ENCODE measurements at regions not wholly inside any gene's neighbourhood (a gene's known extent, or its start where the extent isn't known, plus 50 kb on each side); places are given as distances from the start of the nearest gene placed in this dataset.

DNA sequence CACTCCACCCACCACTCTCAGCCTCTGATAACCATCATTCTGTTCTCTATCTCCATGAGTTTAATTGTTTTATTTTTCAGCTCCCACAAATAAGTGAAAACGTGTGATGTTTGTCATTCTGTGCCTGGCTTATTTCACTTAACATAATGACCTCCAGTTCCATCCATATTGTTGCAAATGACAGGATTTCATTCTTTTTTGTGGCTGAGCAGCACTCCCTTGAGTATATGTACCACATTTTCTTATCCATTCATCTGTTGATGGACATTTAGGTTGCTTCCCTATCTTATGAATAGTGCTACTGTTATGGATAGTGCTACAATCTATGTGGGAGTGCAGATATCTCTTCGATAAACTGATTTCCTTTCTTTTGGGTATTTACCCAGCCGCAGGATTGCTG is 103.3 kb upstream of the PDE7B start:
- H3K4me1 Mint-ChIP-seq: no peaks in the 10 kb centered on the region
- no peak for DNase-seq
- no peak overlapping the region for H3K27ac Mint-ChIP-seq
- H3K9me3 Mint-ChIP-seq: no peaks in the 10 kb centered on the region
- no peak overlapping the region for H3K4me3 Mint-ChIP-seq
- H3K27me3 Mint-ChIP-seq: no peaks in the 10 kb centered on the region
- no peaks in the 10 kb centered on the region for H3K36me3 Mint-ChIP-seq

DNA sequence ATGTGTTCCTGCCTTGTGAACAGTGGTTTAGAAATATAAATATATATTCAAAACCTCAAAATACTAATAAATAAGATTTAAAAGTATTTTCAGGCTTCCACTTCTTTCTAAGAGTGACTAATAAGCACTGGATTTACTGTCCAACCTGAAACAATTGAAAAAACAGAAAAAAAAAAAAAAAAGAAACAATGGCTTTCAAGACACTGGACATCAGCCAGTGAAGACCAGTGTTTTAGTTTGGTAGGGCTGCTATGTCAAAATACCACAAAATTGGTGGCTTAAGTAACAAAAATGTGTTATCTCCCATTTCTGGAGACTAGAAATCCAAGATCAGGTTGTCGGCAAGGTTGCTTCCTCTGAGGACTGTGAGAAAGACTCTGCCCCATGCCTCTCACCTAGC is 101.4 kb upstream of the PDE7B start:
- DNase-seq: no peak
- Mint-ChIP-seq H3K4me1 (no peaks in the 10 kb centered on the region), H3K27me3 (no peaks in the 10 kb centered on the region), H3K9me3 (no peaks in the 10 kb centered on the region), H3K36me3 (no peaks in the 10 kb centered on the region), H3K4me3 (no peak overlapping the region), H3K27ac (no peak overlapping the region)

DNA sequence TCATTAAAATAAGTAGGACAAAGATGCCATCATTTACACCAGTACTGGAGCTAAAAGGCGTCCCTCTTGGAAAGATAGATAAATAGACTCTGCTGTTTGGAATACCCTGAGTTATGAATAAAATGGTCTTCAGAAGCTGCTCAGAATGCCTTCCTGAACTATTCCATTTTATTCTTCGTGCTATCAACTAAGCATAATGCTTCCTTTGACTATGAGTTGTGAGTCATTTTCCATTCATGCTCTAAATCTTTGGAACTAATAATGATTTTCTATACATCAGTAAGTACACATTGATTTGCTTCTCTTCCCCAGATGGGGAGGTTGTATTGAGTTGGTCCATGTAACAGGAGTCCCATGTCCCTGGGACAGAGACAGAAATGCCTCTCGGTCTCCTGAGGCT is 98.3 kb upstream of the PDE7B start:
- no peak for DNase-seq
- Mint-ChIP-seq H3K36me3 (no peaks in the 10 kb centered on the region), H3K4me1 (no peaks in the 10 kb centered on the region), H3K9me3 (no peaks in the 10 kb centered on the region), H3K4me3 (no peak overlapping the region), H3K27ac (no peak overlapping the region), H3K27me3 (no peaks in the 10 kb centered on the region)

DNA sequence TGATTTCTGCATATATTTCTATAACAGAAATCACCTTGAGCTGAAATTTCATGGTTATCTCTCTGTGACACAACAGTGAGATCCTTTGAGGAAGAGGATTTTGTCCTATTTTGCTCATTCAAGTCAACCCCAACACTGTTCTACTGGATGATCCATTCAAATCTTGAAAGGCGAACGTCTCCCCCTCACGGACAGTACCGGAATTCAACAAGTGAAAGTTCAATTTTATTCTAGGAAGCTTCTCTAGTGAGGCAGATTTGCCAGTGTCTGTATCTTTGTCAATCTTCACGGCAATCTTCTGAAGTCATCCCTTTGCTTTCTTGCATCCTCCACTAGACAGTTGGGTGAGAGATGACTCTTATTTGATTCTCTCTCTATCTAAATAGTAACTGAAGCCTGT is 91.7 kb upstream of the PDE7B start:
- H3K36me3 Mint-ChIP-seq: no peaks in the 10 kb centered on the region
- no peaks in the 10 kb centered on the region for H3K27me3 Mint-ChIP-seq
- no peak for DNase-seq
- H3K27ac Mint-ChIP-seq: no peak overlapping the region
- peaks cover 7% of the 10 kb centered on the region for H3K9me3 Mint-ChIP-seq
- H3K4me3 Mint-ChIP-seq: no peak overlapping the region
- no peaks in the 10 kb centered on the region for H3K4me1 Mint-ChIP-seq

DNA sequence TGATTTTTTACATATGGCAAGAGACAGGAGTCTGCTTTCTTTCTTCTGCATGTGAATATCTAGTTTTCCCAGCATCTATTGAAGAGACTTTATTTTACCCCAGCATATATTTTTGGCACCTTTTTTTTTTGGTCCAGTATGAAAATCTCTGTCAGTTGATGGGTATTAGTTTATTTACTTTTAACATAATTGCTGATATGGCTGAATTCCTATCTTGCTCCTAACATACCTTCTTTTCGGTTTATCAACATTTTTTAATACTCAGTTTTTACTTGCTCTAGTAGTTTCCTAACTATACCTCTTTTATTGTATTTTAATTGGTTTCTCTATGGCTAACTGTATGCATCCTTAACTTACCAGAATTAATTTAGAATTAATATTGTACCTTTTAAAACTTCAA is 77.5 kb upstream of the PDE7B start:
- DNase-seq: no peak
- Mint-ChIP-seq H3K36me3 (no peaks in the 10 kb centered on the region), H3K27ac (no peak overlapping the region), H3K27me3 (no peaks in the 10 kb centered on the region), H3K4me3 (no peak overlapping the region), H3K4me1 (no peaks in the 10 kb centered on the region), H3K9me3 (no peaks in the 10 kb centered on the region)

DNA sequence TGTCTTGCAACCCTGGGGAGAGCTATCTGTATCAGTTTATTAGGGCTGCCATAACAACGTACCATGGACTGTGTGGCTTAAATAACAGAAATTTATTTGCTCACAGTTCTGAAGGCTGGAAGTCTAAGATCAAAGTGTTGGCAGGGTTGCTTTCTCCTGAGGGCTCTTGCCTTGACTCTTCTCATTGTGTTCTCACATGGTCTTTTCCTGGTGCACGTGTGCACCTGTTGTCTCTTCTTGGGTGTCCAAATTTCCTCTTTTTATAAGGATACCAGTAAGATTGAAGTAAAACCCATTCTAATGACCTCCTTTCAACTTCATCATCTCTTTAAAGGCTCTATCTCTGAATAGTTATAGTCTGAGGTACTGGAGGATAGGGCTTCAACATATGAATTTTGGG is 72.3 kb upstream of the PDE7B start:
- H3K9me3 Mint-ChIP-seq: no peaks in the 10 kb centered on the region
- no peak overlapping the region for H3K27ac Mint-ChIP-seq
- H3K4me1 Mint-ChIP-seq: peaks cover 9% of the 10 kb centered on the region
- DNase-seq: no peak
- no peaks in the 10 kb centered on the region for H3K36me3 Mint-ChIP-seq
- H3K27me3 Mint-ChIP-seq: peaks cover 7% of the 10 kb centered on the region
- no peak overlapping the region for H3K4me3 Mint-ChIP-seq

DNA sequence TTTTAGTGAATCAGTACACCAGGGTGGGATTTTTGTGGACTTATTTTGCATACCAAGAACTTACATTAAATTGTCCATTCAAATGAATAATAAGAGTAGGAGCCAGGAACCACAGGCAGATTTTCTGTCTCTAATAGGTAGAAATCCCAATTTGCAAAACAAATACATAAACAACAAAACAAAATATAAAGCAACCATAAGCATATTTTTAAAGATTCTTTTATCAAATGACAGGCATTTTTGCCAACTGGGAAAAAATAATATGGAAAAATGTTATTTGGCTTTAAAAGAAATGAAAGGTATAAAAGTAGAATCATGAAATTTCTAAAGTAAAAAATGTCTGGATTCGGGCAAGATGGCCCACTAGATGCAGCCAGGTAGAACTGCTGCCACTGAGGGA is 71.2 kb upstream of the PDE7B start:
- Mint-ChIP-seq H3K36me3 (no peaks in the 10 kb centered on the region), H3K9me3 (no peaks in the 10 kb centered on the region)

DNA sequence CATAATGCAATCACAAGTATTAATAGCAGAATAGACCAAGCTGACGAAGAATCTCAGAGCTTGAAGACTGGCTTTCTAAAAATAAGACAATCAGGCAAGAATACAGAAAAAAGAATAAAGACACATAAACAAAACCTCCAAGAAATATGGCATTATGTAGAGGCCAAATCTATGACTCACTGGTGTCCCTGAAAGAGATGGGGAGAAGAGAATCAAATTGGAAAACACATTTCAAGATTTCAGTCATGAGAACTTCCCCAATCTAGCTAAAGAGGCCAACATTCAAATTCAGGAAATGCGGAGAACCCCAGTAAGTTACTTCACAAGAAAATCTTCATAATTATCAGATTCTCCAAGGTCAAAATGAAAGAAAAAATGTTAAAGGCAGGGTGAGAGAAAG is 69.0 kb upstream of the PDE7B start:
- H3K4me3 Mint-ChIP-seq: no peak overlapping the region
- H3K36me3 Mint-ChIP-seq: no peaks in the 10 kb centered on the region
- peaks cover 9% of the 10 kb centered on the region for H3K4me1 Mint-ChIP-seq
- H3K9me3 Mint-ChIP-seq: no peaks in the 10 kb centered on the region
- no peak for DNase-seq
- H3K27me3 Mint-ChIP-seq: peaks cover 7% of the 10 kb centered on the region
- H3K27ac Mint-ChIP-seq: no peak overlapping the region

More for the DNA sequence above, 71.2 kb upstream of the PDE7B start:
- Mint-ChIP-seq H3K4me3 (no peak overlapping the region), H3K27ac (no peak overlapping the region), H3K4me1 (peaks cover 9% of the 10 kb centered on the region), H3K27me3 (peaks cover 7% of the 10 kb centered on the region)
- DNase-seq: no peak

DNA sequence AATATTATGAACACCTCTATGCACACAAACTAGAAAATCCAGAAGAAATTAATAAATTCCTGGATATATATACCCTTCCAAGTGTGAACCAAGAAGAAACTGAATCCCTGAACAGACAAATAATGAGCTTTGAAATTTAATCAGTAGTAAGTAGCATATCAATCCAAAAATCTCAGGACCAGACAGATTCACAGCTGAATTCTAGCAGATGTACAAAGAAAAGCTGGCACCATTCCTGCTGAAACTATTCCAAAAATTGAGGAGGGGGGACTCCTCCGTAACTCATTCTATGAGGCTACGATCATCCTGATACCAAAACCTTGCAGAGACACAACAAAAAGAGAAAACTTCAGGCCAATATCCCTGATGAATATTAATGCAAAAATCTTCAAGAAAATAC is 67.0 kb upstream of the PDE7B start:
- Mint-ChIP-seq H3K27ac (no peak overlapping the region), H3K4me3 (no peak overlapping the region), H3K36me3 (no peaks in the 10 kb centered on the region), H3K27me3 (peaks cover 4% of the 10 kb centered on the region), H3K9me3 (no peaks in the 10 kb centered on the region), H3K4me1 (peaks cover 9% of the 10 kb centered on the region)
- DNase-seq: no peak

DNA sequence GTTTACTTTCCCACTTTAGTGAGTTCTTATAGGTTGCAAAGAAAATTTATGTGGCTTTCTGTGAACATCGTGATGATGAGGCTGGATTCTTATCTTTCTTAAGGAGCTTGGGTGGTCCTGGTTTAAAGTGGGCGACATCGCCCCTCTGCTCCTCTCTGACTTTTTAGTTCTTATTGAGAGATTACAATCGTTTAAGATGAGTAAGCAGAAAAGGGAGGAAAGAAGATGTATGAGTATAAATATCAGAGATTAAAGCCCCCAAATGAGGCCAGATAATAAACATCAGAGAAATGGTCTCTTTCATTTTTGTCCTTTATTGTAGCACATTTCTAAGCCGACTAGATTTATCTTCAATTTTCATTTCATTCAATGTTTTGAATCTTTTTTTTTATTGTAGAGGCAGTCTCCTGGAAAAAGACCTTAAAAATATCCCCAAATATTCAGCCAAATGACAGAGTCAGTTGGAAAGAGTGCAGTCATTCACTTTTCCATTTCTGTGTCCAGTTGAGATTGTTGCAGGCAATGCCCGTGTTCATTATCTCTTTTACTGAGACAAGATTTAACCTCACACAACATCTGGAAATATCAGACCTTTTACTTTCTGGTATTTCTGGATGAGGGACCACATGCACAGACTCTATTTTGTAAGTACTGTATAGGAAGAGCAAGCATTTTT is 62.0 kb upstream of the PDE7B start:
- Mint-ChIP-seq H3K36me3 (no peaks in the 10 kb centered on the region), H3K27me3 (no peaks in the 10 kb centered on the region), H3K27ac (no peak overlapping the region), H3K4me1 (peaks cover 2% of the 10 kb centered on the region), H3K4me3 (no peak overlapping the region), H3K9me3 (no peaks in the 10 kb centered on the region)
- DNase-seq: no peak

DNA sequence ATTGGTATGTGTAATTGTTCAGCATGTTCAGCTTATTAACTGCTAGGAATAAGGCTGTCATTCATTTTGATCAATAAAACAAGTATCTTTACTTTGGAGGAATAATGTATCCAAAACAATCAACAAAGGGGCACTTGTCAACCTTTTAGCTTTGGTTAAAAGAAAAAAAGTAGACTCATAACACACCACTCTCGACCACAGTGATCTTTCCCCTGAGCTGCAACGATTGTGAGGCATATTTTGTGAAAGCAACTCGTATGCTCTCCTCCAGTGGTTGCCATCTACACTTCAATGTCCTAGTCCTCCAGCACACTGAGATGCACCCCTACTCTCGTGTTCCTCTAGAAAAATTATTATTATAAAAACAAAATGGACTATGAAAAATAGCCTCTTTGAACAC is 60.1 kb upstream of the PDE7B start:
- peaks cover 2% of the 10 kb centered on the region for H3K4me1 Mint-ChIP-seq
- H3K9me3 Mint-ChIP-seq: no peaks in the 10 kb centered on the region
- no peak overlapping the region for H3K4me3 Mint-ChIP-seq
- DNase-seq: no peak
- no peaks in the 10 kb centered on the region for H3K36me3 Mint-ChIP-seq
- H3K27me3 Mint-ChIP-seq: no peaks in the 10 kb centered on the region
- H3K27ac Mint-ChIP-seq: no peak overlapping the region

DNA sequence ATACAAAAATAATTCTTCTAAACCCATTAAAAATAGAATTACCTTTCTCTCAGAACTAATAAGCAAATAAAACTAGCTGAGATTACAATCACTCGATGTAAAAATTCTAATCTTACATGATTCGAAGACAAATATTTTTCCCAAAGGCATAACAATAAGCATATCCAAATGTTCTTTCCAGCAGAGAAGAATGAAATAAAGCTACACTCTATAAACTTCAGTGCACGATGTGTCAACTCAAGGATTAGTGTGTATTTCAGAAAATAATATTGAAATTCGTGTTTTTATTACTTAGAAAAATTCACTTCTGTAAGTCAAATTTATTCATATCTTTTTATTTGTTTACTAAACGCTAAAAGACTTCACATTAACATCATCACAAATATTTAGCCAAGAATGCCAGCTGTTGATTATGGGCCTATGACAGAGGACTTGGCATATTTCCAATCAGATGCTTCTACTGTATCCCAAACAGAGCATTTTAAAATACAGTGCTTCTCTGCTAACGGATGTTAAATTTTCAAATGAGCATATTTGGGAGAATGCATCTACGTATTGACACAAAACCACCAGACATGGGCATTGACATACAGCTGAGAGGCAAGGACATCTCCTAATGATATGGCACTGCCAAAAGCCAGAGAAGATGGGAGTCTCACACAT is 54.7 kb upstream of the PDE7B start:
- H3K27me3 Mint-ChIP-seq: no peaks in the 10 kb centered on the region
- H3K9me3 Mint-ChIP-seq: no peaks in the 10 kb centered on the region
- H3K4me3 Mint-ChIP-seq: no peak overlapping the region
- no peak for DNase-seq
- H3K4me1 Mint-ChIP-seq: peaks cover 5% of the 10 kb centered on the region
- H3K36me3 Mint-ChIP-seq: no peaks in the 10 kb centered on the region
- no peak overlapping the region for H3K27ac Mint-ChIP-seq

DNA sequence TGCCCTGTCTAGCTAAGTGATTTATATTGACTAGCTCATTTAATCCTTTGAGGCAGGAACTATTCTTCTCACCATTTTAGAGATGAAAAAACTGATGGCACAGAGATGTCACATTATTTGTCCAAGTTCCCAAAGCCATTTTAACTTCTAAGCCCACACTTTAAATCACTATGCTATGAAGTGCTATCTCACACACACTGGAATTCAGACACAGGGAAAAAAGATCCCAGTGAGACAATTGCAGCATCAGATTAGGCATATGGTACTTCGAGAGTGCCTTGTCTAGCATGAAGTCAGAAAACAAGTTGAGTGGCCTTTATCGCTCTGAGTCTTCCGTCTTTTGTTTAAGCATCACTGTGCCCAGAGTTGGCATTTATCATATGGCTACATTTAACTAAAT is 54.1 kb upstream of the PDE7B start:
- no peak overlapping the region for H3K27ac Mint-ChIP-seq
- H3K4me1 Mint-ChIP-seq: peaks cover 5% of the 10 kb centered on the region
- no peaks in the 10 kb centered on the region for H3K27me3 Mint-ChIP-seq
- no peak overlapping the region for H3K4me3 Mint-ChIP-seq
- no peaks in the 10 kb centered on the region for H3K9me3 Mint-ChIP-seq
- no peak for DNase-seq
- no peaks in the 10 kb centered on the region for H3K36me3 Mint-ChIP-seq

DNA sequence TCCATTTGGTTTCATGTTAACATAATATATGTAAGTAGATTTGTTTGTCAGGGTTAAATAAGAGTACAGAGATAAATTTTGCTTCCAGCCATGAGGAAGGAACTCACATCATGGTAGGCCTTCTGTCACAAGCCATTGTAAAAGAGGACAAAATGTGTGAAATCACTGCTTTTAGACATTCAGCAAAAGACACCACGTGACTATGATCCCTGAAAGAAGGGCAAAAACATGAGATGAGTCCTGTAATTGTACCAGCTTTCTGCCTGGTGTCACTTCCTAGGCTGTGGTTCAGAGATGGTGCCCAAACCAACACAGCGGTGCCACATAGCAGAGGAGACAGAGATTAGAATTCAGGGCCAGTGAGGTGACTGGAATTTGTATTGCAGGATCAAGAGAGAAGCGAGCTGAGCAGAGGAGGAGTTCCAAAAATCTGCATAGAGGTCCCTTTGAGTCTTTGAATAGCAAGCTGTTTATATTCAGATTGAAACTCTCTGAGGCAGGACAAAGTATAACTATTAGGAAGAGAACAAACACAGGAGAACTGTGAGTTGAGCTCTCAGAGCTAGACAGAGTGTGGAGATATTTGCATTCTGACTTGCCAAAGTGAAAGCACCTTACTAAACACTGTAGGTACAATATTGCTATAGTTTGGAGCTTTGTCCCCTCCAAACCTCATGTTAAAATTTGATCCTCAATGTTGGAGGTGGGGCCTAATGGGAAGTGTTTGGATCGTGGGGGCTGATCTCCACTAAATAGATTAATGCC is 52.6 kb upstream of the PDE7B start:
- Mint-ChIP-seq H3K36me3 (no peaks in the 10 kb centered on the region), H3K27ac (no peak overlapping the region), H3K9me3 (no peaks in the 10 kb centered on the region), H3K4me1 (peaks cover 3% of the 10 kb centered on the region), H3K27me3 (no peaks in the 10 kb centered on the region), H3K4me3 (no peak overlapping the region)
- no peak for DNase-seq

Data from activated naive CD8-positive, alpha-beta T cell treated with anti-CD3 and anti-CD28 coated beads for 36 hours (primary cell).